Activated B cell treated with CpG ODN at 0.5 μM for 24 hours (primary cell): ENCODE measurements at regions not wholly inside any gene's neighbourhood (a gene's known extent, or its start where the extent isn't known, plus 50 kb on each side); places are given as distances from the start of the nearest gene placed in this dataset.

ENCODE experiments used
- ATAC-seq: fragments of 200-7000 bp; cut with Tn5 transposase; one replicate; pipeline ENCODE4 v1.10.0; 2021; ENCODE audit warnings: low read depth, mild to moderate bottlenecking, moderate library complexity
- CTCF ChIA-PET: fragments of 350-600 bp; sonication (Branson Sonifier 250); formaldehyde crosslinking; loops from one replicate; lab custom pipeline; 2021; ENCODE audit warnings: antibody characterized with exemption; lab: Charles Lee
- POLR2A ChIA-PET: fragments of 350-600 bp; sonication (Branson Sonifier 250); formaldehyde crosslinking; loops from one replicate; lab custom pipeline; 2021; ENCODE audit warnings: antibody characterized with exemption; lab: Charles Lee
- DNase-seq: peaks from one replicate; pipeline ENCODE4 v3.0.0; 2022
- H3K27ac Mint-ChIP-seq: one replicate; pipeline ENCODE4 v1.8.0; 2020; ENCODE audit warnings: mixed read lengths
- H3K27me3 Mint-ChIP-seq: one replicate; pipeline ENCODE4 v1.8.0; 2021; ENCODE audit warnings: mixed read lengths
- H3K36me3 Mint-ChIP-seq: one replicate; pipeline ENCODE4 v1.8.0; 2021; ENCODE audit warnings: low read depth, mixed read lengths
- H3K4me1 Mint-ChIP-seq: one replicate; pipeline ENCODE4 v1.8.0; 2021; ENCODE audit warnings: mixed read lengths
- H3K4me3 Mint-ChIP-seq: one replicate; pipeline ENCODE4 v1.8.0; 2020; ENCODE audit warnings: mild to moderate bottlenecking, mixed read lengths
- H3K9me3 Mint-ChIP-seq: one replicate; pipeline ENCODE4 v1.8.0; 2020; ENCODE audit warnings: mixed read lengths
- CTCF ChIP-seq: fragments of 200-600 bp; IDR thresholded peaks from one replicate; pipeline ENCODE4 v1.8.0; 2022; ENCODE audit warnings: antibody characterized with exemption, mild to moderate bottlenecking
- intact Hi-C: fragments of 100-400 bp; cut with micrococcal nuclease; formaldehyde crosslinking; loops from one replicate; pipeline ENCODE4 v1.15.1; 2024

- H3K36me3 Mint-ChIP-seq: no peaks in the 10 kb centered on the region
- no peak overlapping the region for H3K27ac Mint-ChIP-seq
- intact Hi-C loops: no loop called here
- peaks cover 17% of the 10 kb centered on the region for H3K4me1 Mint-ChIP-seq
- no peak for TF ChIP-seq CTCF
- peak overlapping the region; percentile 67 for H3K4me3 Mint-ChIP-seq
- POLR2A ChIA-PET: no interaction called here
- H3K9me3 Mint-ChIP-seq: no peaks in the 10 kb centered on the region
- CTCF ChIA-PET: no interaction called here
- H3K27me3 Mint-ChIP-seq: peaks cover 35% of the 10 kb centered on the region
- ATAC-seq: no peak
- DNase-seq: no peak
Measured at GRCh38 chr21:38661197-38661871, 144.4 kb upstream of the ETS2 start.

- no peak for ATAC-seq
- ChIA-PET POLR2A (no interaction called here), CTCF (no interaction called here)
- Mint-ChIP-seq H3K36me3 (no peaks in the 10 kb centered on the region), H3K4me3 (peak overlapping the region; percentile 6), H3K27ac (no peak overlapping the region), H3K4me1 (peaks cover 17% of the 10 kb centered on the region), H3K27me3 (peaks cover 34% of the 10 kb centered on the region), H3K9me3 (no peaks in the 10 kb centered on the region)
- intact Hi-C loops: no loop called here
- no peak for TF ChIP-seq CTCF
- DNase-seq: no peak
Measured at GRCh38 chr21:38661889-38662568, 143.7 kb upstream of the ETS2 start.

- intact Hi-C loops: no loop called here
- H3K9me3 Mint-ChIP-seq: no peaks in the 10 kb centered on the region
- H3K27ac Mint-ChIP-seq: no peak overlapping the region
- peaks cover 32% of the 10 kb centered on the region for H3K27me3 Mint-ChIP-seq
- ATAC-seq (no peak), DNase-seq (no peak)
- ChIA-PET POLR2A (no interaction called here), CTCF (no interaction called here)
- TF ChIP-seq CTCF: no peak
- H3K4me1 Mint-ChIP-seq: peaks cover 17% of the 10 kb centered on the region
- H3K36me3 Mint-ChIP-seq: no peaks in the 10 kb centered on the region
- no peak overlapping the region for H3K4me3 Mint-ChIP-seq
Measured at GRCh38 chr21:38663282-38663681, 142.4 kb upstream of the ETS2 start.

GRCh38 chr21:38664315-38664714 lies 141.4 kb upstream of the ETS2 start:
- no peaks in the 10 kb centered on the region for H3K9me3 Mint-ChIP-seq

More at GRCh38 chr21:38664315-38664714, 141.4 kb upstream of the ETS2 start:
- Mint-ChIP-seq H3K27me3 (peaks cover 28% of the 10 kb centered on the region), H3K4me1 (peaks cover 15% of the 10 kb centered on the region), H3K4me3 (no peak overlapping the region), H3K36me3 (no peaks in the 10 kb centered on the region), H3K27ac (no peak overlapping the region)
- no peak for ATAC-seq
- TF ChIP-seq CTCF: no peak
- ChIA-PET POLR2A (no interaction called here), CTCF (no interaction called here)
- intact Hi-C loops: no loop called here
- no peak for DNase-seq
